ENCODE measurements at regions not wholly inside any gene's neighbourhood (a gene's known extent, or its start where the extent isn't known, plus 50 kb on each side); places are given as distances from the start of the nearest gene placed in this dataset.
"Not testable (repeated sequence)": the region's sequence is repeated elsewhere in the genome, so short reads cannot be mapped to it uniquely, and the experiment has no call there.

GRCh38 chr7:24427048-24427447 is 143.1 kb downstream of the NPY start:
- TF ChIP-seq CTCF (conservative IDR thresholded peaks at IDR 0.05; ENCODE audit: low read depth, low read length): no peak
- H3K4me3 ChIP-seq (ENCODE audit: low read depth, low read length): no peak overlapping the region
- no peak for DNase-seq (ENCODE audit: low read depth)

GRCh38 chr7:24428676-24429075 is 144.6 kb upstream of the PALS2 start:
- no peak overlapping the region for H3K4me3 ChIP-seq (ENCODE audit: low read depth, low read length)
- TF ChIP-seq CTCF (conservative IDR thresholded peaks at IDR 0.05; ENCODE audit: low read depth, low read length): no peak
- no peak for DNase-seq (ENCODE audit: low read depth)

GRCh38 chr7:24432677-24433076 is 140.6 kb upstream of the PALS2 start:
- H3K4me3 ChIP-seq (ENCODE audit: low read depth, low read length): no peak overlapping the region
- no peak for DNase-seq (ENCODE audit: low read depth)
- TF ChIP-seq CTCF (conservative IDR thresholded peaks at IDR 0.05; ENCODE audit: low read depth, low read length): no peak

GRCh38 chr7:24434972-24435371 is 138.3 kb upstream of the PALS2 start:
- no peak for DNase-seq (ENCODE audit: low read depth)
- no peak for TF ChIP-seq CTCF (conservative IDR thresholded peaks at IDR 0.05; ENCODE audit: low read depth, low read length)
- H3K4me3 ChIP-seq (ENCODE audit: low read depth, low read length): no peak overlapping the region

- no peak for TF ChIP-seq CTCF (conservative IDR thresholded peaks at IDR 0.05; ENCODE audit: low read depth, low read length)
- no peak overlapping the region for H3K4me3 ChIP-seq (ENCODE audit: low read depth, low read length)
- DNase-seq (ENCODE audit: low read depth): no peak
These were observed 136.9 kb upstream of the PALS2 start for GRCh38 chr7:24436131-24436920.

- TF ChIP-seq CTCF (conservative IDR thresholded peaks at IDR 0.05; ENCODE audit: low read depth, low read length): no peak
- H3K4me3 ChIP-seq (ENCODE audit: low read depth, low read length): no peak overlapping the region
- no peak for DNase-seq (ENCODE audit: low read depth)
These were observed 135.0 kb upstream of the PALS2 start for GRCh38 chr7:24438232-24438631.

GRCh38 chr7:24439104-24439503 is 134.1 kb upstream of the PALS2 start:
- DNase-seq (ENCODE audit: low read depth): not testable (repeated sequence)

More at GRCh38 chr7:24439104-24439503, 134.1 kb upstream of the PALS2 start:
- H3K4me3 ChIP-seq (ENCODE audit: low read depth, low read length): not testable (repeated sequence)
